AG09309 (cell line): ENCODE measurements at regions not wholly inside any gene's neighbourhood (a gene's known extent, or its start where the extent isn't known, plus 50 kb on each side); places are given as distances from the start of the nearest gene placed in this dataset.

Experiments
- DNase-seq: peaks from one replicate; pipeline ENCODE4 v3.0.0-alpha.2; 2010; ENCODE audit warnings: low read depth
- H3K4me3 ChIP-seq: 2 replicates; pipeline ENCODE4 v1.5.1; 2011; ENCODE audit warnings: mild to moderate bottlenecking, low read depth, low read length, moderate library complexity; ENCODE audit not compliant: control insufficient read depth
- CTCF ChIP-seq: IDR thresholded peaks from 2 replicates; pipeline ENCODE4 v1.5.1; 2011; ENCODE audit warnings: mild to moderate bottlenecking, low read depth, low read length, inconsistent platforms; ENCODE audit not compliant: insufficient read depth, control insufficient read depth; ENCODE audit errors: missing control alignments

- DNase-seq, result no peak
- H3K4me3 ChIP-seq, result no peak overlapping the region
- TF ChIP-seq CTCF, result no peak
Measured at GRCh38 chr7:34207810-34208209, 302.5 kb downstream of the BMPER start.

- DNase-seq, result no peak
- TF ChIP-seq CTCF, result no peak
Measured at GRCh38 chr7:34208878-34209621, 303.7 kb downstream of the BMPER start.

GRCh38 chr7:34211018-34211417 is 305.7 kb downstream of the BMPER start:
- TF ChIP-seq CTCF, result no peak

More at GRCh38 chr7:34208878-34209621, 303.7 kb downstream of the BMPER start:
- H3K4me3 ChIP-seq, result no peak overlapping the region

GRCh38 chr7:34217972-34218371 is 312.6 kb downstream of the BMPER start:
- no peak for TF ChIP-seq CTCF
- no peak overlapping the region for H3K4me3 ChIP-seq
- no peak for DNase-seq

More at GRCh38 chr7:34211018-34211417, 305.7 kb downstream of the BMPER start:
- DNase-seq, result no peak
- H3K4me3 ChIP-seq, result no peak overlapping the region

- no peak overlapping the region for H3K4me3 ChIP-seq
- DNase-seq, result no peak
- TF ChIP-seq CTCF, result no peak
Measured at GRCh38 chr7:34219153-34219718, 313.9 kb downstream of the BMPER start.

DNA sequence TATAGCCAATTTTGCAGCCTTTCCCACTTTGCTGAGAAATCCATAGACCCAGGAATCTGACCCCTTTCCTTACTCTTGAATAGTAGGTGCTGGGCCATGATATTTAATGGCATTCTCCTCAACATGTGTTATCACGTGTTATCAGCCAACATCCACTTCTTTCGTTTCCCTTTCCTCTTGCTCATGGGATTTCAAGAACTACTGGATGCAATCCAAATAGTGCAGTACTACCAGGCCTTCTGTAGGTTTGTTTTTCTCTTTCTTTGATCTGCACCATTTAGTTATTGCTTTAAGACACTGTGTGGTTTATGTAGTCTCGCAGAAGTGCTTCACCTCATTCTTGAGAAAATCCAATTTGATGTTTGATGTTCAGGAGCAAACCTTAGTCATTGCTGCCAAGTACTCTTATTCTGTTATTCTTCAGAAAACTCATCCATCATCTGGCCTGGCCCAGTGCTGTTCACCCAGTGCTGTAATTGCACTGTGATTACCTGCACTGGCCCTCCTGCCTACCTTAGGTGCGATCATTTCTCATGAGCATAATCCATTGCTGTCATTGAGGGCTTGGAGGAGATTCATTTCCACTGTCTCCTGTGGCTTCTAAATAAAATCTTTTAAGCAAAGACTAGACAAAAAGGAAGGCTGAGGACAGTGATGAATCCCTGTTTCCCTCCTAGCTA is 315.3 kb downstream of the BMPER start:
- H3K4me3 ChIP-seq, result no peak overlapping the region
- no peak for TF ChIP-seq CTCF
- DNase-seq, result no peak
